Panc1 (cell line): ENCODE measurements at regions not wholly inside any gene's neighbourhood (a gene's known extent, or its start where the extent isn't known, plus 50 kb on each side); places are given as distances from the start of the nearest gene placed in this dataset.

Source experiments
- ATAC-seq: fragments of 200-7000 bp; cut with Tn5 transposase; 2 replicates; pipeline ENCODE4 v1.9.1; 2020; ENCODE audit warnings: mild to moderate bottlenecking, moderate library complexity
- BruUV-seq: library from RNA; stranded (reverse); fragments of 400-500 nt; replicated peaks from 2 replicates; lab custom pipeline; 2021; lab: Mats Ljungman, UMichigan
- CTCF ChIA-PET: fragments of 300-600 bp; sonication (Branson Sonifier 250); formaldehyde crosslinking; loops from one replicate; lab custom pipeline; 2022; ENCODE audit warnings: antibody characterized with exemption; lab: Charles Lee
- POLR2A ChIA-PET: fragments of 300-600 bp; sonication (Branson Sonifier 250); formaldehyde crosslinking; loops from one replicate; lab custom pipeline; 2022; ENCODE audit warnings: antibody characterized with exemption; lab: Charles Lee
- DNase-seq: peaks from one replicate; pipeline ENCODE4 v3.0.0-alpha.2; 2010; ENCODE audit warnings: low read depth, low spot score
- H3K27ac ChIP-seq: 2 replicates; pipeline ENCODE4 v1.5.1; 2011; ENCODE audit warnings: mild to moderate bottlenecking, low read length, inconsistent platforms
- H3K27me3 ChIP-seq: fragments of 200-500 bp; sonication (Bioruptor generic); 2 replicates; pipeline ENCODE4 v1.6.0; 2014; ENCODE audit warnings: low read length, inconsistent platforms; ENCODE audit not compliant: control insufficient read depth, insufficient read depth
- H3K36me3 ChIP-seq: fragments of 200-500 bp; sonication (Bioruptor generic); 2 replicates; pipeline ENCODE4 v1.5.1; 2014; ENCODE audit warnings: inconsistent platforms, mild to moderate bottlenecking, low read length, moderate library complexity; ENCODE audit not compliant: control insufficient read depth, insufficient read depth
- H3K4me1 ChIP-seq: 2 replicates; pipeline ENCODE4 v1.5.1; 2011; ENCODE audit warnings: inconsistent platforms, mild to moderate bottlenecking, low read length, moderate library complexity; ENCODE audit not compliant: control insufficient read depth, insufficient read depth
- H3K4me3 ChIP-seq, 2 experiments: 2 replicates each; pipeline ENCODE4 v1.5.1; 2011 to 2012; ENCODE audit warnings: low read depth in 2 of 2, low read length in 2 of 2, mild to moderate bottlenecking in 2 of 2, inconsistent platforms in 1 of 2, moderate library complexity in 1 of 2
- H3K9me3 ChIP-seq: fragments of 200-500 bp; sonication (Bioruptor generic); 2 replicates; pipeline ENCODE4 v1.5.1; 2014; ENCODE audit warnings: low read depth, mild to moderate bottlenecking, inconsistent platforms, low read length, moderate library complexity; ENCODE audit not compliant: control insufficient read depth, insufficient read depth
- POLR2AphosphoS5 ChIP-seq: IDR thresholded peaks from 2 replicates; pipeline ENCODE4 v1.6.1; 2012; ENCODE audit warnings: mild to moderate bottlenecking, low read depth, low read length, moderate library complexity
- SIN3A ChIP-seq: IDR thresholded peaks from 2 replicates; pipeline ENCODE4 v1.6.1; 2012; ENCODE audit warnings: low read depth, mild to moderate bottlenecking, low read length, moderate library complexity, borderline replicate concordance; ENCODE audit not compliant: insufficient read depth
- TCF7L2 ChIP-seq: IDR thresholded peaks from 2 replicates; pipeline ENCODE4 v1.6.1; 2011; ENCODE audit warnings: mild to moderate bottlenecking, low read depth, low read length, inconsistent platforms
- in situ Hi-C: cut with HindIII; loops from 2 replicates; pipeline ENCODE4 v1.10.0; 2016; ENCODE audit warnings: low sequenced_read_pairs, low pct_unique_long_range_greater_than_20kb
- intact Hi-C: fragments of 100-400 bp; cut with micrococcal nuclease; formaldehyde crosslinking; loops from one replicate; pipeline ENCODE4 v1.10.0; 2022; ENCODE audit not compliant: unreplicated experiment
- TF ChIP-seq, protein P1 (sequence below): fragments of 450-650 bp; IDR thresholded peaks from 2 replicates; pipeline ENCODE4 v1.5.1; 2017; ENCODE audit warnings: mild to moderate bottlenecking
- TF ChIP-seq, protein P2 (sequence below), 2 experiments: IDR thresholded peaks; 2 replicates each; pipeline ENCODE4 v1.6.1; 2011 to 2012; ENCODE audit warnings: low read depth in 2 of 2, control low read depth in 1 of 2, low read length in 1 of 2, mild to moderate bottlenecking in 1 of 2, moderate library complexity in 1 of 2; ENCODE audit not compliant: insufficient read depth in 1 of 2

DNA sequence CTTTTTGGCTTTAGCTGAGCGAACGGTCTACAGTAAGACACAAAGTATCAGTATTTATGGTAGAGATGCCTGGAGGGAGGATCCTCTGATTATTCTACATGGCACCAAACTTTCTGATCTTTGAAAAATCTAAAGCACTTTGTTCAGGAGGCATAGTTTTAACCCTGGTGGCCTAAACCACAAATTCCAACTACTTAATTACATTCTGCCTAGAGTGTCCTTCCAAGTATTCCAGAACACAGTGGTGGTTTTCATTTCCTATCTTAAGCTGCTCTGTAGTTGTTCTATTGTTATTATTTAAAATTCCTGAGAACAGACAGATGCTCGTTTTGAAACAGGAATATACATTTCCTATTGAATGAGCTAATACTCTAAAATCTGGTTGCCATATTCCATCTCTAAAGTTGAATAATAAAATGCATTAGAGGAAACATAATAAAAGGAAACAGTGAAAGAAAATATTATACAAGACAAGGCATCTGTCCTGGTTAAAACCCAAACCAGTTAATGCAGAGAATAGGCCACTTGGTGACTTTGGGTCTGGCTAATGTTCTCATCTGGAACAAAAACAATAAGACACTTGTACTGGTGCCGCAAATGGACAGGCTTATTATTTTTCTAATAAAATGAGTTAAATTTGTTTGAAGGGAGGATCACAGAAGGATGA is 657.4 kb downstream of the SPRY1 start:
- intact Hi-C loops (no loop called here), in situ Hi-C loops (no loop called here)
- no TSS peak for BruUV-seq
- TF ChIP-seq TCF7L2, result no peak
- TF ChIP-seq POLR2AphosphoS5, result no peak
- TF ChIP-seq, protein P1, sequence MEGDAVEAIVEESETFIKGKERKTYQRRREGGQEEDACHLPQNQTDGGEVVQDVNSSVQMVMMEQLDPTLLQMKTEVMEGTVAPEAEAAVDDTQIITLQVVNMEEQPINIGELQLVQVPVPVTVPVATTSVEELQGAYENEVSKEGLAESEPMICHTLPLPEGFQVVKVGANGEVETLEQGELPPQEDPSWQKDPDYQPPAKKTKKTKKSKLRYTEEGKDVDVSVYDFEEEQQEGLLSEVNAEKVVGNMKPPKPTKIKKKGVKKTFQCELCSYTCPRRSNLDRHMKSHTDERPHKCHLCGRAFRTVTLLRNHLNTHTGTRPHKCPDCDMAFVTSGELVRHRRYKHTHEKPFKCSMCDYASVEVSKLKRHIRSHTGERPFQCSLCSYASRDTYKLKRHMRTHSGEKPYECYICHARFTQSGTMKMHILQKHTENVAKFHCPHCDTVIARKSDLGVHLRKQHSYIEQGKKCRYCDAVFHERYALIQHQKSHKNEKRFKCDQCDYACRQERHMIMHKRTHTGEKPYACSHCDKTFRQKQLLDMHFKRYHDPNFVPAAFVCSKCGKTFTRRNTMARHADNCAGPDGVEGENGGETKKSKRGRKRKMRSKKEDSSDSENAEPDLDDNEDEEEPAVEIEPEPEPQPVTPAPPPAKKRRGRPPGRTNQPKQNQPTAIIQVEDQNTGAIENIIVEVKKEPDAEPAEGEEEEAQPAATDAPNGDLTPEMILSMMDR, result no peak
- DNase-seq (no peak), ATAC-seq (no peak)
- Histone ChIP-seq H3K27ac (no peak overlapping the region), H3K9me3 (no peaks in the 10 kb centered on the region), H3K4me3 (no peak overlapping the region), H3K27me3 (no peaks in the 10 kb centered on the region), H3K36me3 (no peaks in the 10 kb centered on the region), H3K4me1 (no peaks in the 10 kb centered on the region)
- POLR2A ChIA-PET, result no interaction called here
- CTCF ChIA-PET, result no interaction called here

DNA sequence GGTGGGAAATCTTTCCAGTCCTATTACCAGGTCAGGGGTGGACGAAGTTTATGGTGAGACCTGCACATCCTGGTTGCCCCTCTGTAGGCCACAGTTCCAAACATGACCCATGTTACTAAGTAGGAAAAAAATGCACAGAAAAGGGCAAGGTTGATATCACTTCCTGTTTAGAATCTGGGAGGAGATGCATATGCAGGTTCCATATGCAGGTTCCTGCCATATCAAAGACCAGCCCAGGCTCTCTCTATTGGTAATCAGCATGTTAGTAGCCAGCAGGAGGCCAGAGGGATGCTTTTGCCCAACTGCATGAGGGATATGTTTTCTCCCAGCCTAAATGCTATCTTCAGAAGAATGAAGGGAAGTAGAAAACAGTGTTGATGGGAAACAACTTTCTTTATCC is 657.2 kb downstream of the ANKRD50 start:
- BruUV-seq, result no TSS peak
- intact Hi-C loops, result no loop called here
- H3K36me3 ChIP-seq, result no peaks in the 10 kb centered on the region
- H3K4me3 ChIP-seq, result no peak overlapping the region
- DNase-seq, result no peak
- ATAC-seq, result no peak
- H3K4me1 ChIP-seq, result no peaks in the 10 kb centered on the region; the same call in 1 of the 2 replicates
- H3K9me3 ChIP-seq, result no peaks in the 10 kb centered on the region
- no peak overlapping the region for H3K27ac ChIP-seq
- H3K27me3 ChIP-seq, result no peaks in the 10 kb centered on the region
- no peak for TF ChIP-seq POLR2AphosphoS5
- TF ChIP-seq, protein P1, result no peak
- TF ChIP-seq, protein P2, sequence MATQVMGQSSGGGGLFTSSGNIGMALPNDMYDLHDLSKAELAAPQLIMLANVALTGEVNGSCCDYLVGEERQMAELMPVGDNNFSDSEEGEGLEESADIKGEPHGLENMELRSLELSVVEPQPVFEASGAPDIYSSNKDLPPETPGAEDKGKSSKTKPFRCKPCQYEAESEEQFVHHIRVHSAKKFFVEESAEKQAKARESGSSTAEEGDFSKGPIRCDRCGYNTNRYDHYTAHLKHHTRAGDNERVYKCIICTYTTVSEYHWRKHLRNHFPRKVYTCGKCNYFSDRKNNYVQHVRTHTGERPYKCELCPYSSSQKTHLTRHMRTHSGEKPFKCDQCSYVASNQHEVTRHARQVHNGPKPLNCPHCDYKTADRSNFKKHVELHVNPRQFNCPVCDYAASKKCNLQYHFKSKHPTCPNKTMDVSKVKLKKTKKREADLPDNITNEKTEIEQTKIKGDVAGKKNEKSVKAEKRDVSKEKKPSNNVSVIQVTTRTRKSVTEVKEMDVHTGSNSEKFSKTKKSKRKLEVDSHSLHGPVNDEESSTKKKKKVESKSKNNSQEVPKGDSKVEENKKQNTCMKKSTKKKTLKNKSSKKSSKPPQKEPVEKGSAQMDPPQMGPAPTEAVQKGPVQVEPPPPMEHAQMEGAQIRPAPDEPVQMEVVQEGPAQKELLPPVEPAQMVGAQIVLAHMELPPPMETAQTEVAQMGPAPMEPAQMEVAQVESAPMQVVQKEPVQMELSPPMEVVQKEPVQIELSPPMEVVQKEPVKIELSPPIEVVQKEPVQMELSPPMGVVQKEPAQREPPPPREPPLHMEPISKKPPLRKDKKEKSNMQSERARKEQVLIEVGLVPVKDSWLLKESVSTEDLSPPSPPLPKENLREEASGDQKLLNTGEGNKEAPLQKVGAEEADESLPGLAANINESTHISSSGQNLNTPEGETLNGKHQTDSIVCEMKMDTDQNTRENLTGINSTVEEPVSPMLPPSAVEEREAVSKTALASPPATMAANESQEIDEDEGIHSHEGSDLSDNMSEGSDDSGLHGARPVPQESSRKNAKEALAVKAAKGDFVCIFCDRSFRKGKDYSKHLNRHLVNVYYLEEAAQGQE (IDR thresholded peaks at IDR 0.05; ENCODE audit: insufficient read depth in 1 of 2, low read depth in 2 of 2, low read length in 1 of 2), result no peak
- TF ChIP-seq SIN3A, result no peak
- TF ChIP-seq TCF7L2, result no peak
- ChIA-PET POLR2A (no interaction called here), CTCF (no interaction called here)
- in situ Hi-C loops, result no loop called here
